NCI-H146 treated with DMSO at 0.1 percent for 48 hours (cell line): ENCODE measurements at regions not wholly inside any gene's neighbourhood (a gene's known extent, or its start where the extent isn't known, plus 50 kb on each side); places are given as distances from the start of the nearest gene placed in this dataset.
"Not testable (repeated sequence)": the region's sequence is repeated elsewhere in the genome, so short reads cannot be mapped to it uniquely, and the experiment has no call there.

Source experiments
- DNase-seq: peaks from one replicate; lab custom pipeline; 2025; ENCODE audit not compliant: unreplicated experiment; lab: John Stamatoyannopoulos, UW

GRCh38 chr11:128171506-128171905 is 415.9 kb downstream of the ETS1 start:
- peak; percentile 14 for DNase-seq

GRCh38 chr11:128165572-128165971 is 421.8 kb downstream of the ETS1 start:
- DNase-seq: no peak

DNA sequence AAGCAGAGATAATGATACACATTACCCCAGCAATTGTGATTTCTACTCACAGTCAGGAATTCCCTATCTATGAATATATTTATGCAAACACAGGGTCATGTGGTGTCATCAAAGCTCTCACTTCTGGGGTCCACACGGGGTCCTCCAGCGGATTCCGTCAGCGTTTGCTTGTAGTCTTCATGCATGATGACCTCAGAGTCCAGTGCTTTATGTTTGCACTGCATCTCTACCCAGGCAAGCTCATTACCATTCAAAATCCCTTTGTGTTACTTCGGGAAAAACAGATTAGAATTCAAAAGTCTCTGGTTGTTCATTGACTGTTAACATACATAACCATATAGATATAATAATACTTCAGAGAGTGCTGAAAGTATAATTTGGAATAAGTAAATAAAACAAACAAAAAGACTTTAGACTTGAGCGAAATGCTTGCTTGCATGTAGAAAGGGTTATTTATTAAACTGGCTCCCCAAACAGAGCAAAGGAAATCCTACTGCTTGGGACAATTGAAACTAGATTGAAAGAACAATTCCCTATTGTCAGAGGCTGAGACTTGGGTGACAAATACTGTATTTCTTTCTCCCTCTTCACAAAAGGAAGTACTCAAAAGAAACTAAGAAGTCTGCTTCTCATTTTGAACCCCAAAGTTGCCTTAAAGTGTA is 423.1 kb downstream of the ETS1 start:
- DNase-seq: no peak

DNA sequence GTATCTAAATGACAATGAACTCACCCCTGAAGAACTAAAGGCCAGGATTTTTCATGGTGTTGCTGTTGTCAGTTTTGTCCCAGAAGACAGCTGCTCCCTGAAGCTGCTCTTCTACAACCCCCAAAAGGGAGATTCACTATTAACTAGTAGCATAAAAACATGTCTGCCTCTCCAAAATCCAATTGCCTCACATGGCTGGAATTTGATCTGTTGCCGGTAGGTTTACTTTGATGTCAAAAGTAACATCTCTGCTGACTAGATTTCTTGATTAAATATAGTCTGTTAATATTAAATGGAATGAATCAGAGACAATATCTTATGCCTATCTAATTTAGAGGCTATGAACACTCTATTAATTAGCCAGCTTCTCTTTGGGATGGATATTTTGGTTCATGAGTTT is 425.4 kb downstream of the ETS1 start:
- DNase-seq: no peak

DNA sequence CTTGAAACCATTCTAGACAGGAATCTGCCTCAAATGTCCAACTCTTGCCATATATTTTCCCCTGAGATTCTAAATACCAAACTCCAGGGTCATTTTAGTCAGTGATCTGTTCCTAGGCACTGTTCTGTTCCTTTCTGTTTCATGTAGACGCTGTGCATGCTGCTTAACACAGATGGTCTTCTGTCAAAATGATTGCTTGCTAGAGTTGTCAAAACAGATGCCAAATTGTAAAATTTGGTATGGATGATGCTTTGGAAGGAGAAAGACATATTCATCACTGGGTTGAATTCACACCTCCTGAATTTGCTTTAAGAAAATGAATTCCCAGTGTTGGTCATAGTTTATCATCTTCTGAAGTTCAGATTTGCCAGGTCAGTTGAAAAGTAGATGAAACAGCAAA is 425.9 kb downstream of the ETS1 start:
- no peak for DNase-seq

- DNase-seq: no peak
Measured at GRCh38 chr11:128158860-128159259, 428.5 kb downstream of the ETS1 start.

DNA sequence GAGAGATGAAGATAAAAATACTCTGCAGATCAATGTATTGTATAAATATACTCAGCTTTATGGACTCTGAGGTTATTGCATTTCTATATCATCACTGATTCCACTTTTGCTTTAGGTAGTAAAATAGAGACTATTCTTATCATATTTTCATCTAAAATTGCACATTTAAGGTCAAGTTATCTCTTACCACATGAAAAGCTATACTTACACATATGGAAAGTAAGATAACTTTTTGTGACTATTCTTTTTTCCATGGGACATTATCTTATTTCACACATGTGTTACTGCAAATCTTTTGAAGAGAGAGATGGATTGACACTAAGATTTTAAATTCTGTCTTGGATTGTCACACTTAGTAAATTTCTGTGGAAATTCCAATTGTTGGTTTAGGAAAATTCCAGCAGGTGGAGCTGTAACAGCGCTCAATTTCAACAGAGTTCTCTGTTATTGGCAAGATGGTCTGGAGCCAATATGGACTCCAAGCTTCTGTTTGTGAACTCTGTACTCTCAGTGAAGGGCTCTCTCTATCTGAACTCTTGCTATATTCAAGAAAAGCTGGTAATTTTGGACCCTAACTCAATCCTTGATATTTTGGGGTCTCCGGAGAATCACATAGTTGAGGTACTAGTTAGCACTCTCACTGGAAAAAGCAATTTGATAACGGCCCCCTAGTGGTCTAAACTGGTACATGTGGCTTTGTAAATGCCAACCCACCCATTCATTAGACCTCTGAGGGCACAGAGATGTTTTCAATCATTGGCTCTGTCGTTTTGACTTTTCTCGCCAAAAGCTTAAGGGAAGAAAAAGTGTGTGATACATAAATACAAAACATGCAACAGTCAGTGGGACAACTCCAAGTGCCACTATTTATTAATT is 429.7 kb downstream of the ETS1 start:
- DNase-seq: peak; percentile 70

GRCh38 chr11:128156486-128156885 is 430.9 kb downstream of the ETS1 start:
- no peak for DNase-seq

GRCh38 chr11:128155590-128155989 is 431.8 kb downstream of the ETS1 start:
- no peak for DNase-seq

- DNase-seq: no peak
Measured at GRCh38 chr11:128153697-128154048, 433.7 kb downstream of the ETS1 start.

- DNase-seq: no peak
Measured at GRCh38 chr11:128152796-128153696, 434.3 kb downstream of the ETS1 start.

DNA sequence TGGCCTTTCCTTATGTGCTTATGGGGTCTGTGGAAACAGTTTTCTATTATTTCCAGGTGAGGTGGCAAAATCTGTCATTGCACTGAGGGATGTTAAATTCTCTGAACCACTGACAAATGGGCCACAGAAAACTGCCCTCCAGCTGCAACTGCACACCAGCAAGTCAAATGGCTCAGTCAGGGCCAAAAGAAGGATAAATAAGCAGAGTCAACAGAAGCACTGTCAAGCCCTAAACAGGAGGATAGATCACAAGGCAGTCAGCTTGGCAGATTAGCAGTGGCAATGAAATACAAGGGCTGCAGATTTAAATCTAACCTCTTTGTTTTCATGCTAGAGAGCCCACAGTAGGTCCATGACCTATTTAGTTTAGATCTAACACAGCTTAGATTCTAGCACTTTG is 435.6 kb downstream of the ETS1 start:
- peak; percentile 7 for DNase-seq

DNA sequence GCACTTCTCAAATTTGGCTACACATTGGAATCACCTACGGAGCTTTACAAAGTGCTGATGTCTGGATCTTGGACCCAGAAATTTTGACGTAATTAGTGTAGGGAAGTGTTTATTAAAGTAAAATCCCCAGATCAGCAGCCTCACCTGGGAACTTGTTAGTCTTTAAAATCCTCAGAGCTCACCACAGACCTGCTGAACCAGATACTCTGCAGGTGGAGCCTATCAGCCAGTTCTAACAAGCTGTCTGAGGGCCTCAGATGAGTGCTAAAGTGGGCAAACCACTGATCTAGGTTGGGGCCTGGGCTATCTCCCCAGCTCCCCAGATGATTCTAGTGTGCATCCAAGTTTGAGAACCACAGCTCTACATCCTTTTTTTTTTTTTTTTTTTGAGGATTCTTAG is 436.0 kb downstream of the ETS1 start:
- DNase-seq: no peak

DNA sequence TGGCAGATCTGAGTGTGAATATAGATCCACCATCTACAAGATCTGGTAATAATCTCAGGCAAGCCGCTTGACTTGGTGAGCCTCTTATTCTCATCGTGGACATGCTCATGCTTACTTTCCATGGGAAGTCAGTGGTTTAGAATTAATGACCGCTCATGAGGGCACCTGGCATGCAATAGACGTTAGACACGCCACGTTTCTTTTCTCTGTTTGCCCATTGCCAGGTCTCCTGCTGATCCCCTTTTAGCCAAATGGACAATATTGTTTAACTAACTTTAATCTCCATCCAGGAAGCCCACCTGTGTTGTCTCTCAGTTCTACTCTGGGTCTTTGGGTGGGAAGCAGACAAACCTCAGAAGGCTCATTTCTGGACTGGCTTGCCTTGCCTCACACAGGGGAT is 439.1 kb downstream of the ETS1 start:
- peak; percentile 60 for DNase-seq

GRCh38 chr11:128146926-128147605 is 440.3 kb downstream of the ETS1 start:
- DNase-seq: peak; percentile 22

DNA sequence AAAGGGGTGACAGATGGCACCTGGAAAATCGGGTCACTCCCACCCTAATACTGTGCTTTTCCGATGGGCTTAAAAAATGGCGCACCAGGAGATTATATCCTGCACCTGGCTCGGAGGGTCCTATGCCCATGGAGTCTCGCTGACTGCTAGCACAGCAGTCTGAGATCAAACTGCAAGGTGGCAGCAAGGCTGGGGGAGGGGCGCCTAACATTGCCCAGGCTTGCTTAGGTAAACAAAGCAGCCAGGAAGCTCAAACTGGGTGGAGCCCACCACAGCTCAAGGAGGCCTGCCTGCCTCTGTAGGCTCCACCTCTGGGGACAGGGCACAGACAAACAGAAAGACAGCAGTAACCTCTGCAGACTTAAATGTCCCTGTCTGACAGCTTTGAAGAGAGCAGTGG is 447.1 kb downstream of the ETS1 start:
- not testable (repeated sequence) for DNase-seq

DNA sequence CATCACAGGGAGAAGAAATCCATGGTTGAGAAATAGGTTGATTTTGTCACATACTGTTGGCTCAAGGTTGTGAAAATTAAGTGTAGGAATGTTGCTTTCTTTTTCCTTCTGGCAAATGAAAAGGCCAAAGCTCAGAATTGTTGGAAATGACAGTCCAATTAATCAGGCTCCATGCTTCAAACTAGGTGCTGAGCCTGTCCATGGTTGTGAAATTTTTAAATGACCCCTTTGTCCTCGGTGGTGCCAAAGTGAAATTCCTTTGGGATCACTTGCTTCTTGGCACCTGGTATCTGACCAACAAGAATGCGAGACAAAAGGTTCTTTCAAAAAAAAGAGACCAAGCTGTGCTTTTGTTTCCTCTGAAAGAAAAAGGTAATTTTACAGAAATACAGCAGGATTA is 451.9 kb downstream of the ETS1 start:
- DNase-seq: peak; percentile 30

- DNase-seq: no peak
Measured at GRCh38 chr11:128133501-128133900, 453.9 kb downstream of the ETS1 start.

GRCh38 chr11:128130052-128130451 is 457.3 kb downstream of the ETS1 start:
- DNase-seq: no peak

DNA sequence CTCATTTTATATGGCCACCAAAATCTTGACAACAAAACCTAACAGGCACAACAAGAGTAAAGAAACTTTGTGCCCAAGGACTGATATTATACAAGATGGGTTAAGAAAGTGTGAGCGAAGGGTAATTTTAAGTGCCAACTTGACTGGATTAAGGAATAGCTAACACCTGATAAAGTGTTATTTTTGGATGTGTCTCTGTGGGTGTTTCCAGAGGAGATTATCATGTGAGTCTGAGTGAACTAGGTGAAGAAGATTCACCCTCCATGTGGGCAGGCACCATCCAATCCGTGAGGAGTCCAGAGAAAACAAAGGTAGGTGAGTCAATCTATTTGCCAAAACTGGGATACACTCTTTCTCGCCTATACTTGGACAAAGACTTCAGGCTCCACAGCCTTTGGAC is 461.6 kb downstream of the ETS1 start:
- DNase-seq: no peak

GRCh38 chr11:128116885-128117284 is 470.5 kb downstream of the ETS1 start:
- DNase-seq: peak; percentile 29
